NOMO-1 treated with dmso at 0.1 percent for 144 hours (cell line): ENCODE measurements at regions not wholly inside any gene's neighbourhood (a gene's known extent, or its start where the extent isn't known, plus 50 kb on each side); places are given as distances from the start of the nearest gene placed in this dataset.

Experiments used
- DNase-seq: peaks from one replicate; lab custom pipeline; 2025; ENCODE audit not compliant: unreplicated experiment; lab: John Stamatoyannopoulos, UW

GRCh38 chr11:95692526-95693260, 96.9 kb downstream of the FAM76B start:
- no peak for DNase-seq

GRCh38 chr11:95690100-95690499, 99.5 kb downstream of the FAM76B start:
- no peak for DNase-seq

GRCh38 chr11:95688501-95689222, 100.9 kb downstream of the FAM76B start:
- no peak for DNase-seq

DNA sequence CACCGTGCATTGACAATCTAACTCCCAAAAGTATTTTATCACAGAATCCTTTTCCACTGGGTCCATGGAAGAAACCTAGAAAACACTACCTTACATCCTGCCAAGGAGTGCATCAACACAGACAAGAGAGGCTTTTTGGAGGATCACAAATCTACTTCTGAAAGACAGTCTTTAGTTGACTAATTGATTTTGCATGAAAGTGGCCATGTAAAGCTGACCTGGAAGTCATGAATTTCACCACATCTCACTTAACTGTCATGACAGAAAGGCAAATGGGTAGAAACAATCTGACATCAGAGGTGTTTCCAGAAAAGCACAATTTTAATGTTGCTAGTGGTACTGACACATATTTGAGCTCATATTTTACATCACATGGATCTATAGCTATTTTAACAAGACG, 101.6 kb downstream of the FAM76B start:
- DNase-seq: no peak

GRCh38 chr11:95686265-95686664, 103.3 kb downstream of the FAM76B start:
- DNase-seq: no peak

GRCh38 chr11:95684701-95685100, 104.9 kb downstream of the FAM76B start:
- no peak for DNase-seq

- no peak for DNase-seq
These were observed 105.4 kb downstream of the FAM76B start for GRCh38 chr11:95684170-95684569.

DNA sequence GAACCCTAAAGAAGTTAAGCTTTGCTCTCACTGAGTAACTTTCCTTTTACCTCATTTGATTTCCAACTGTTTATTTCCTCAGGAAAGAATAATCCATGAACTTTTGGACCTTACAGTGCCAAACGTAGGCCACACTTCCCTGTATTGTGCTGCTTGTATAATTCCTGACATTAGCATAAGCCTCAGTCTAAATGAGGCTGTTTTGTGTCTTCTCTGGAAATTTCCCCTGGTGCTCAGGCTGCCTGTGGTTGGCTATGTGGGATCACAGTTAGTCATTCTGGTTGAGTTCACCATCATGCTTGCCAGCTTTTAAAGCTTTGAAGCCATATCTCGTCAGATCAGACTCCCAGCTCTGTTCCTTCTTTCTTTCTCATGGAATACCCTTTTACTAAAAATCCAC, 107.0 kb downstream of the FAM76B start:
- no peak for DNase-seq

DNA sequence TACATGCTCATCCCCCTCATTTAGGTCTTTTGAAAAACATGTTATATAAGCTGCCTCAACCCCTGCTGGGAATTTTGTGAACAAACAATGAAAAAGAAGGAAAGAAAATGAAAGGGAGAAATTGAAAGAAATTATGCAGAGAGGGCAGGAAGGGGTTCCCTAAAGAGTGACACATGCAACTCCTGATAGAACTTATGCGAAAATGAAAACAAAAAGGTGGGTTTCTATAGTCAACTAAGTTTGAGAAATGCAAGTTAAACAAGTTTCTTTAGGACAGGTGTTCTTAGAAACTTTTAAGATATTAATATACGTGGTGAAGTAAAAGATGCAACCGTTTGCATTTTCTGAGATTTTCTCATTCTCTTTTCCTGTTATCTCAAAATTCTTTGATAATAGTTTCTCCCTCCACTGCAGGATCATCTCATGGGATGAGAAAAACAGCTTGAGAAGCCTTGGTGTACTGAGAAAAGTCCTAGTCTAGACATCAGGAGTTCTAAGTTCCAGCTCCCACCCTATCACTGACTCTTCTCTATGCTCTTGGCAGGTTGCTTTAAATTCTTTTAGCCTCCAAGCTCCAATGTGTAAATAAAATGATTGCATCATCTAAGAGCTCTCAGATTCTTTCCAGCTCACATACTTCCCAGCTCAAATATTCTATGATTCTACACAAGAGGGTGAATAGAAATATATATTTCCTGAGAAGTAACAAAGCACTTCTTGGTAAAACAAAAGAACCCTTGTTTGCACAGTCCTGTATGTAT, 109.2 kb downstream of the FAM76B start:
- no peak for DNase-seq

DNA sequence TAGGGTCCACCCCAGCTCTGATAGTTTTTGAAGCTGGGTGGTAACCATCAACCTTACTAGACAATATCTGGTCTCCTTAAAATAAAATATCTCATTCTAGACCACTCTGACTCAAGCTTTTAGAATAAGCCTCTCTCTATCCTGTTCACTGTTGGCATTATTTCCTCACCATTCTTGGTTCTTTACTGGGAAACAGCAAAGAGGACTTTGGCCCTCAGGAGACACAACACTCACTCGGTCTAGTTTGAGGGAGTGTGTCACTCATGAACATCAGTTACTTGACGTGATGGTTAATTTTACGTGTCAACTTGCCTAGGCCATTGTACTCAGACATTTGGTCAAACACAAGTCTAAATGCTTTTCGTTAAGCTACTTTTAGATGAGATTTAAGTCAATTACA, 110.6 kb downstream of the FAM76B start:
- no peak for DNase-seq

GRCh38 chr11:95676308-95676707, 113.3 kb downstream of the FAM76B start:
- peak; percentile 10 for DNase-seq

DNA sequence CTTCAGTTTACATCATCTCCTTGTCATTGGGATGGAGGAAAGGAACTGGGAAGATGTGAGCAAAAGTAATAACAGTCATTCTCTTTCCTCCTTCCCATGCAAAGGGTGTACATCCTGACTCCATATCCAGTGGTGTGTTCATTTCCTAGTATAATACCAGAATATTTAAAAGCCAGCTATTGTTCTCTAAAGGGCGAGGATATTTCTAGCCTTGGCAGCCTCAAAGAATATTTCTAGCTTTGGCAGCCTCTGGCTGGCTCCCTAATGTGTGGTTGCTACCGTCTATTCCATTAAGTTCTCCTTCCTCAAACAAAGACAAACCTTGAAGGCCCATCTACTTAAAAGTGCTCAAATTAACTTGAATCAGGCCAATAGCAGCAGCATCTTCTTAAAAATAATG, 114.0 kb downstream of the FAM76B start:
- no peak for DNase-seq

DNA sequence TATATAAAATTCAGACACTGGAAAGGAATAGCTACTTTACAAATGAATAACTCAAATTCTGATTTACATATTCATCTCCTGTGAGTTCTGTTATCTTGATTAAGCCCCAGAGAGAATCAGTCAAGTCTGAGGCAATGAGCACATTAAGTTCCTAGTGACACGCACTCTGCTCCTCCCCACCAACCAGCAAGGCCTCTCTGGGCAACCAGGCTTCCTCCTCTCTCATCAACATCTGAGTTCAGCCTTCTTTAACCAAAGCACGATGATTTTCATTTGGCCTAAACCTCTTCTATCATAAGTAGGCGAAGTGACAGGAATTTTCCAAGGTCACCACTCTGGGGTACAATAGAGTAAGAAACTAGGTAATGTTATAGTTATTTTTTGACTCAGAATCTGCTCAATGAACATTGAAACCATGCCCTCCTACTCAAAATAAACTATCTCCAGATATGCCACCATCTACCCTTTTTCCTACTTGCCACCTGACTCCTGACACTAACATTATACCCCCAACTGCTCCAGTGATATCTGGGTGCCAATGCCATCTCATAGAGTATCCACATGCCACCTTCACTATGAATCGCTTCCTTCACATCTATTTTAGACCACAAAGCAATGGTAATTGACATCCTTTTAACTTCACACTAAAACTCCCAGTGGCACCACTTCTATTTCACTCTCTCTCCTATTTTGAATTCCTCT, 114.8 kb downstream of the FAM76B start:
- DNase-seq: no peak

GRCh38 chr11:95671768-95672167, 117.8 kb downstream of the FAM76B start:
- DNase-seq: no peak

GRCh38 chr11:95668131-95668530, 121.5 kb downstream of the FAM76B start:
- DNase-seq: no peak

DNA sequence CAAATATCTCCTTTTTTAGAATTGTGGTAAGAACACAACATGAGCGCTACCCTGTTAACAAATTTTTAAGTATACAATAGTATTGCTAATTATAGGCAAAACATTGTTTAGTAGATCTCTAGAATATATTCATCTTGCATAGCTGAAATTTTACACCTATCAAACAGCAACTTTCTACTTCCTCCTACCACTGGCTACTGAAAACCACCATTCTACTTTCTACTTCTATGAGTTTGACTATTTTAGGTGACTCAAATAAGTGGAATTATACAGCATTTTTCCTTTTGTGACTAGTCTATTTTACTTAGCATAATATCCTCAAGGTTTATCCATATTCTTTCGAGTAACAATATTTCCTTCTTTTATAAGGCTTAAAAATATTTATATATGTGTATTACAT, 128.4 kb downstream of the FAM76B start:
- DNase-seq: no peak

DNA sequence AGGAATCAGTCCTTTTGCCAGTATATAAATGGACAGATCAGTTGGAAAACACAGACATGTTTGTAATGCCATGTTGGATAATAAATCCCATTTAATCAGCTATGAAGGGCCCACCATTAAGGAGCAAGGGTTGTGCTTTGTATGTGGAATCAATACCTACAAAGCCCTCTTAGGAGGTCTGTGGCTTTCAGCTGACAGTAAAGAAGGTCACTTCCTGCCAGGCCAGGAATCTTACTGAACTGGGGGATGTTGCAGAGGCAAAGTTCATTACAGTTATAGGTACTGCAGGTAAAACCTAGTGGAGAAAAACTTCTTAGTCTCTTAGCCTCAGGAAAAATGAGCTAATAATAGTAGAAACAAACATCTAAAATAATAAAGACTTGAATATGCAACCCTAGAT, 129.5 kb downstream of the FAM76B start:
- no peak for DNase-seq

- DNase-seq: no peak
These were observed 130.5 kb downstream of the FAM76B start for GRCh38 chr11:95659088-95659487.

DNA sequence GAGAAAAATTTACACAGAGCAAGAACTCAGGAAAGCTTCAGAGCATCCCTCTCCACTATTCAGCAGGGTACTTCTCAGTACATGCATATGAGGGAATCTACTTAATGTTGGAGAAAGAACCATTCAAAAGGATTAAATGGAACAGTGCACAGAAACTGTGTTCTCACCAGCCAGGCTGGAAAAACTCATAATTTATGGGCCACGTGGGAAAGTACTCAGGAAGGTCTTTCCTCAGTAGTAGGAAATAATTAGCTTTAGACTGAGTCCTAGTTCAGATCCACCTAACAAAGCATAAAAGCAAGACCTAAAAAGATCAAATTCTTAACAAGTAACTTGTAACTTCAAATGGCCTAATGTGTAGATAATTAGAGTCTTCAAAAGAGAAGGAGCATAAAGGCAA, 134.0 kb downstream of the FAM76B start:
- DNase-seq: no peak

DNA sequence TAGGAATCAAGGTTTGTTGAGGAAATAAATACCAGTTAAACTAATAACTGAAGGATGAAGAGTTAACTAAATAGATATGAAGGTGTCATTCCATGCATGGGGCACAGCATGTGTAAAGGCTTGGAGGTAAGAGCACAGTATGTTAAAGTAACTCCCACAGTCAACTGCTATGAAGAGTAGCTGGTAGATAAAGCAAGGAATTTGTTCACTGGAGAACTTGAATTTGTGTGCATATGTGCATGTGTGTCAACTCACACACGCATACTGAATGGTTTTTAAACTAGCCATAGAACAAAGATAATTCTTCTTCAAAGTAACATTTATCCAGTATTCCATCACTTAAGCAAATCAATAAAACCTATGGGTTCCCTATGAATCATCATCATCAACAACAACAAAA, 135.9 kb downstream of the FAM76B start:
- no peak for DNase-seq

GRCh38 chr11:95653099-95653498, 136.5 kb downstream of the FAM76B start:
- no peak for DNase-seq
